ENCODE measurements at regions not wholly inside any gene's neighbourhood (a gene's known extent, or its start where the extent isn't known, plus 50 kb on each side); places are given as distances from the start of the nearest gene placed in this dataset.

DNA sequence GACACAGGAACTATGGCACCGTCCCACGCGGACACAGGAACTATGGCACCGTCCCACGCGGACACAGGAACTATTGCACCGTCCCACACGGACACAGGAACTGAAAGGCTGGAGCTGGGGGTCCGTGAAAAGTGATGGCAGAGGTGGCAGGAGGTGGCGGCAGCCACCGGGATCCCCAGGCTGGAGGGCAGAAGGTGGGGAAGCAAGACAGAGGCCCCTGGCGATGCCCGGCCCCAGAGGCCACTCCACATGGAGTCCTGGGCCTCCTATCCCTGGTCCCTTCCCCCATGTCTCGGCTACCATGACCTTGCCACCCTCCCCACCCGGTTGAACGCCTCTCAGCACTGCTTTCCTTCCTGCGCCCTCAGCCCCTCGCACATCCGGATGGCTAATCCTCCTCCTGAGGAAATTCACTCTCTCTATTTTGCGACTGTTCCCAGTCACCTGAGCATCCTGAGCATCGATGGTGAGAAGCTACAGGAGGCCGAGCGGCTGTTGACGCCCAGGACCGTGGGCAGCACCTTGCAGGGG is 181.4 kb downstream of the TMEM18 start:
- TF ChIP-seq FOXP2 (optimal IDR thresholded peaks at IDR 0.05; ENCODE audit: borderline replicate concordance, extremely low read depth, extremely low read length, insufficient read depth) (no peak), TAF1 (IDR thresholded peaks at IDR 0.05; ENCODE audit: borderline replicate concordance, insufficient read depth, low read length) (no peak), POLR2AphosphoS5 (IDR thresholded peaks at IDR 0.05; ENCODE audit: low read depth, low read length) (no peak)
- TF ChIP-seq, protein P1, sequence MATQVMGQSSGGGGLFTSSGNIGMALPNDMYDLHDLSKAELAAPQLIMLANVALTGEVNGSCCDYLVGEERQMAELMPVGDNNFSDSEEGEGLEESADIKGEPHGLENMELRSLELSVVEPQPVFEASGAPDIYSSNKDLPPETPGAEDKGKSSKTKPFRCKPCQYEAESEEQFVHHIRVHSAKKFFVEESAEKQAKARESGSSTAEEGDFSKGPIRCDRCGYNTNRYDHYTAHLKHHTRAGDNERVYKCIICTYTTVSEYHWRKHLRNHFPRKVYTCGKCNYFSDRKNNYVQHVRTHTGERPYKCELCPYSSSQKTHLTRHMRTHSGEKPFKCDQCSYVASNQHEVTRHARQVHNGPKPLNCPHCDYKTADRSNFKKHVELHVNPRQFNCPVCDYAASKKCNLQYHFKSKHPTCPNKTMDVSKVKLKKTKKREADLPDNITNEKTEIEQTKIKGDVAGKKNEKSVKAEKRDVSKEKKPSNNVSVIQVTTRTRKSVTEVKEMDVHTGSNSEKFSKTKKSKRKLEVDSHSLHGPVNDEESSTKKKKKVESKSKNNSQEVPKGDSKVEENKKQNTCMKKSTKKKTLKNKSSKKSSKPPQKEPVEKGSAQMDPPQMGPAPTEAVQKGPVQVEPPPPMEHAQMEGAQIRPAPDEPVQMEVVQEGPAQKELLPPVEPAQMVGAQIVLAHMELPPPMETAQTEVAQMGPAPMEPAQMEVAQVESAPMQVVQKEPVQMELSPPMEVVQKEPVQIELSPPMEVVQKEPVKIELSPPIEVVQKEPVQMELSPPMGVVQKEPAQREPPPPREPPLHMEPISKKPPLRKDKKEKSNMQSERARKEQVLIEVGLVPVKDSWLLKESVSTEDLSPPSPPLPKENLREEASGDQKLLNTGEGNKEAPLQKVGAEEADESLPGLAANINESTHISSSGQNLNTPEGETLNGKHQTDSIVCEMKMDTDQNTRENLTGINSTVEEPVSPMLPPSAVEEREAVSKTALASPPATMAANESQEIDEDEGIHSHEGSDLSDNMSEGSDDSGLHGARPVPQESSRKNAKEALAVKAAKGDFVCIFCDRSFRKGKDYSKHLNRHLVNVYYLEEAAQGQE (IDR thresholded peaks at IDR 0.05; ENCODE audit: insufficient read depth in 1 of 2, low read depth in 2 of 2, low read length in 2 of 2) = no peak

DNA sequence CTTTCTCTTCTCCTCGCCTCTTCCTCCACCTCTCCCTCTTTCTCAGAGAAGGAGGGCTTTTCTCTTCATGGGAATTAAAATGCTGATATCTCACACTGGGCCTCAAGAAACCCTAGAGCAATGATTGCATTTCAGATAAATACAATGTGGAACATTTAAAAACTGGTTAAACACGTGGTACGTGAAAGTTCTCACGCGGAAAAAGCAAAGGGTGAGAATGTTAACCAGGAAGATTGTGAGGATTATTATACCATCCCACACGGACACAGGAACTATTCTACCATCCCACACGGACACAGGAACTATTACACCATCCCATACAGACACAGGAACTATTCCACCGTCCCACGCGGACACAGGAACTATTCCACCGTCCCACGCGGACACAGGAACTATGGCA is 182.4 kb downstream of the TMEM18 start:
- TF ChIP-seq POLR2AphosphoS5 (IDR thresholded peaks at IDR 0.05; ENCODE audit: low read depth, low read length) (no peak), TAF1 (IDR thresholded peaks at IDR 0.05; ENCODE audit: borderline replicate concordance, insufficient read depth, low read length) (no peak), FOXP2 (optimal IDR thresholded peaks at IDR 0.05; ENCODE audit: borderline replicate concordance, extremely low read depth, extremely low read length, insufficient read depth) (no peak), SIN3A (IDR thresholded peaks at IDR 0.05; ENCODE audit: borderline replicate concordance, insufficient read depth, low read length) (no peak)
- TF ChIP-seq, protein P1 (IDR thresholded peaks at IDR 0.05; ENCODE audit: insufficient read depth in 1 of 2, low read depth in 2 of 2, low read length in 2 of 2) = no peak

DNA sequence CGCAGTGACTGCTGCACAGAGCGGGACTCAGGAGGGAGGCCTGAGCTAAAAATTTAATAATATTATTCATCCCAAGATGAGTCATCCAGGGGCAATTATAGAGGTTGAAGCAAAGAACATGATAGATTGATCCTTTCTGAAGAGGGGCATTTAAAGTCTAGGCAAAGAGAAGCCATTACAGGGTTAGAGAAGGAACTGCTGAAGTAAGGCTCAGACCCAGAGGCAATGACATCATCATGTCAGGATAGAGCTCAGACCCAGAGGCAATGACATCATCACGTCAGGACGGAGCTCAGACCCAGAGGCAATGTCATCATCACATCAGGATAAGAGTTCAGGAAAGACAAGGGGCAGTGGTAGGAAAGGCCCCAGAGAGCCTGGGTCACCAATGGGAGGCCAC is 184.0 kb downstream of the TMEM18 start:
- no peak for TF ChIP-seq TAF1 (IDR thresholded peaks at IDR 0.05; ENCODE audit: borderline replicate concordance, insufficient read depth, low read length)
- TF ChIP-seq, protein P1 (IDR thresholded peaks at IDR 0.05; ENCODE audit: insufficient read depth in 1 of 2, low read depth in 2 of 2, low read length in 2 of 2) = no peak
- TF ChIP-seq SIN3A (IDR thresholded peaks at IDR 0.05; ENCODE audit: borderline replicate concordance, insufficient read depth, low read length) = no peak
- no peak for TF ChIP-seq POLR2AphosphoS5 (IDR thresholded peaks at IDR 0.05; ENCODE audit: low read depth, low read length)
- TF ChIP-seq FOXP2 (optimal IDR thresholded peaks at IDR 0.05; ENCODE audit: borderline replicate concordance, extremely low read depth, extremely low read length, insufficient read depth) = no peak

DNA sequence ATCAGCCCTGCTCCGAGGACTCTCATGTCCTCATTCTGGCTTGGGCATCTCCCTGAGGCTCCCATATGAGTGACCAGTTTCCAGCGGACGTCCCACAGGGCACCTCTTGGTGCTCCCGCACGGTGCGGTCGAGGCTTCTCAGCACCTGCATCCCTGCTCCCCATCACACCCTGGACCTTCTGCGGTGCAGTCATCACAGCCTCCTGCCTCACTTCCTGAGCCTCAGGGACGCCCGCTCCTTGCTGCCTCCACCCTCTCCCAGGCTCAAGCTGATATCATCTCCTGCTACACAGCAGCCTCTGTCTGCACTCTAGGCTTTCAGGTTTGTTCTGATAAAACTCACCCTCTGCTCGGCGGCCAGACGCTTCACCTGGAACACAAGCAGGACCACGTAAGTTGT is 185.0 kb downstream of the TMEM18 start:
- TF ChIP-seq TAF1 (IDR thresholded peaks at IDR 0.05; ENCODE audit: borderline replicate concordance, insufficient read depth, low read length) (no peak), SIN3A (IDR thresholded peaks at IDR 0.05; ENCODE audit: borderline replicate concordance, insufficient read depth, low read length) (no peak), FOXP2 (optimal IDR thresholded peaks at IDR 0.05; ENCODE audit: borderline replicate concordance, extremely low read depth, extremely low read length, insufficient read depth) (no peak), POLR2AphosphoS5 (IDR thresholded peaks at IDR 0.05; ENCODE audit: low read depth, low read length) (no peak)
- TF ChIP-seq, protein P1 (IDR thresholded peaks at IDR 0.05; ENCODE audit: insufficient read depth in 1 of 2, low read depth in 2 of 2, low read length in 2 of 2) = no peak

DNA sequence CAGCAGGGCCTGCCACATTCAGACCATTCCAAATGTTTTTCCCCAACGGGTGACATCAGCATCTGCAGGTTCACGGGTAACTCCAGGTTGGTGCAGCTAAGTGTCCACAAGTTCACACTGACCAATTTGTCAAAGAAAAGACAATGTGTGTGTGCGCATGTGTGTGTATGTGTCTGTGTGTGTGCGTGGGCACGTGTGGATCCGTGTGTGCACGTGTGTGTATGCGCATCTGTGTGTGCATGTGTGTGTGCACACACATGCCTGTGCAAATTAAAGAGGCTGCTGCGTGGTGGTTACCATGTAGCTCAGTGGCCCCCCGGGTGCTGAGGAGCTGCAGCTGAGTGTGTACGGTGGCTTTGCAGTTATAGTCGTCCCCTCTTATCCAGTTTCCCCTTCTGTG is 187.4 kb downstream of the TMEM18 start:
- no peak for TF ChIP-seq POLR2AphosphoS5 (IDR thresholded peaks at IDR 0.05; ENCODE audit: low read depth, low read length)
- no peak for TF ChIP-seq TAF1 (IDR thresholded peaks at IDR 0.05; ENCODE audit: borderline replicate concordance, insufficient read depth, low read length)
- TF ChIP-seq SIN3A (IDR thresholded peaks at IDR 0.05; ENCODE audit: borderline replicate concordance, insufficient read depth, low read length) = no peak
- no peak for TF ChIP-seq FOXP2 (optimal IDR thresholded peaks at IDR 0.05; ENCODE audit: borderline replicate concordance, extremely low read depth, extremely low read length, insufficient read depth)
- TF ChIP-seq, protein P1 (IDR thresholded peaks at IDR 0.05; ENCODE audit: insufficient read depth in 1 of 2, low read depth in 2 of 2, low read length in 2 of 2) = no peak

Data from PFSK-1 (cell line).